ENCODE measurements at regions not wholly inside any gene's neighbourhood (a gene's known extent, or its start where the extent isn't known, plus 50 kb on each side); places are given as distances from the start of the nearest gene placed in this dataset.

GRCh38 chr4:111847296-111848008, 297.8 kb upstream of the FAM241A start:
- Histone ChIP-seq H3K23me2 (ENCODE audit: low read depth, low read length) (no peaks in the 10 kb centered on the region), H3K4me1 (replicated peaks in 1 of 4; ENCODE audit: control insufficient read depth in 3 of 4, insufficient read depth in 4 of 4, low read length in 3 of 4) (no peaks in the 10 kb centered on the region), H3K27ac (ENCODE audit: low read depth, low read length) (no peak overlapping the region), H3K4me2 (ENCODE audit: insufficient read depth in 1 of 2, low read depth in 2 of 2, low read length in 2 of 2) (no peak overlapping the region), H3K27me3 (replicated peaks in 1 of 4; ENCODE audit: control insufficient read depth in 3 of 4, extremely low read depth in 1 of 4, insufficient read depth in 3 of 4, low read length in 3 of 4) (no peaks in the 10 kb centered on the region), H4K5ac (ENCODE audit: insufficient read length, low read depth, low read length) (no peak overlapping the region), H3K4ac (replicated peaks; ENCODE audit: insufficient read length, low read depth, low read length) (no peak overlapping the region), H3K14ac (ENCODE audit: insufficient read length) (no peak overlapping the region), H3K4me3 (ENCODE audit: extremely low read depth in 1 of 4, insufficient read depth in 2 of 4, low read depth in 3 of 4, low read length in 4 of 4) (no peak overlapping the region), H3K18ac (ENCODE audit: extremely low read depth, low read length) (no peak overlapping the region), H3K36me3 (ENCODE audit: control insufficient read depth in 2 of 4, insufficient read depth in 4 of 4, low read length in 3 of 4) (no peaks in the 10 kb centered on the region), H3K79me1 (ENCODE audit: low read depth, low read length) (no peaks in the 10 kb centered on the region), H2AFZ (ENCODE audit: low read length) (no peak overlapping the region), H3K79me2 (ENCODE audit: control insufficient read depth in 1 of 2, insufficient read depth in 2 of 2, low read length in 2 of 2) (no peaks in the 10 kb centered on the region), H3K9ac (replicated peaks in 1 of 4; ENCODE audit: extremely low read depth in 1 of 4, low read depth in 3 of 4, low read length in 3 of 4) (no peak overlapping the region), H2BK120ac (replicated peaks; ENCODE audit: low read depth, low read length) (no peak overlapping the region), H4K8ac (ENCODE audit: extremely low read depth, insufficient read depth, low read length) (no peak overlapping the region), H3K56ac (replicated peaks; ENCODE audit: insufficient read length, low read depth, low read length) (no peak overlapping the region), H2BK5ac (ENCODE audit: low read depth, low read length) (no peak overlapping the region), H2BK12ac (ENCODE audit: low read depth, low read length) (no peak overlapping the region), H2AK5ac (ENCODE audit: low read depth, low read length) (no peak overlapping the region), H3K9me3 (ENCODE audit: insufficient read depth in 2 of 2, low read depth in 1 of 2, low read length in 1 of 2) (no peaks in the 10 kb centered on the region), H4K20me1 (replicated peaks in 1 of 2; ENCODE audit: control insufficient read depth in 1 of 2, insufficient read depth in 2 of 2, low read length in 2 of 2) (no peaks in the 10 kb centered on the region), H2BK20ac (ENCODE audit: low read length) (no peak overlapping the region), H3K23ac (ENCODE audit: insufficient read length) (no peak overlapping the region), H2BK15ac (ENCODE audit: low read length) (no peak overlapping the region), H4K91ac (replicated peaks; ENCODE audit: insufficient read length, low read length) (no peak overlapping the region)
- FAIRE-seq (peak; percentile 85), DNase-seq (ENCODE audit: low read depth in 1 of 2, low spot score in 2 of 2) (no peak)
- ChIA-PET POLR2A (ENCODE audit: partially characterized antibody) (no interaction called here), CTCF (ENCODE audit: partially characterized antibody) (interaction anchor here (0.6 to 5.8 kb wide), 33 partner anchors 9 to 1207 kb away, joined by 3 to 32 read pairs (median 4); no protein-coding TSS in a partner anchor)
- WGBS, 2 experiments (ENCODE audit: extremely low coverage in 1 of 2, insufficient coverage in 1 of 2, insufficient read length in 1 of 2, insufficient replicate concordance in 2 of 2, low coverage in 1 of 2, low lambda C conversion rate in 2 of 2, missing lambda C conversion rate in 1 of 2) = 87% methylated on average over 5 of the region's 5 CpGs; no CpG with 5 or more reads in 1 of the 2 experiments
- TF ChIP-seq EZH2 (IDR thresholded peaks at IDR 0.05; ENCODE audit: low read depth, low read length, severe bottlenecking) = no peak
- TF ChIP-seq CTCF (IDR thresholded peaks at IDR 0.05; ENCODE audit: control extremely low read depth in 1 of 3, insufficient read depth in 1 of 3, low read depth in 1 of 3, low read length in 3 of 3) = peak in 2 of 3 experiments; percentile 38 to 52; a peak in 2 of 4 replicates
- TF ChIP-seq RAD21 (IDR thresholded peaks at IDR 0.05 in 1 of 2, conservative IDR thresholded peaks at IDR 0.05 in 1 of 2; ENCODE audit: low read depth in 2 of 2, low read length in 2 of 2) = peak in 1 of 2 experiments; percentile 27; a peak in 2 of 4 replicates
